ENCODE measurements at regions not wholly inside any gene's neighbourhood (a gene's known extent, or its start where the extent isn't known, plus 50 kb on each side); places are given as distances from the start of the nearest gene placed in this dataset.

DNA sequence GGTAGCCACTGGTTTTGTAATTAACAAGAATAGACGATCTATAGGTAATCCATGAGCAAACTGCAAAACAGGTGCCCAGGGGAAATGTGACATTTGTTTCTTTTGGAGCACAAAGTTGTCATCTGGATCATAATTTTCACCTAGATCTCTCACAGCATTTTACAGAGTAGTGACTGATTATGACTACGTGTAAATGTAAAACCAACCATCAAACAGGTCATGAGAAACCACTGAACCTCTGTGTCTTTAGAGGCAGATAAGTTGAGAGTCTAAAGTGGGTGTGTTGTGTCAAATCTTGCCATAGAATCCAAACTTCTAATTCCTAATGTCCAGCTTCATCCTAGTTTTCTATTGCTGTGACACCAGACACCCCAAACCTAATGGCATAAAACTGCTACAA is 648.1 kb downstream of the MID1IP1 start:
- TF ChIP-seq, protein P1, sequence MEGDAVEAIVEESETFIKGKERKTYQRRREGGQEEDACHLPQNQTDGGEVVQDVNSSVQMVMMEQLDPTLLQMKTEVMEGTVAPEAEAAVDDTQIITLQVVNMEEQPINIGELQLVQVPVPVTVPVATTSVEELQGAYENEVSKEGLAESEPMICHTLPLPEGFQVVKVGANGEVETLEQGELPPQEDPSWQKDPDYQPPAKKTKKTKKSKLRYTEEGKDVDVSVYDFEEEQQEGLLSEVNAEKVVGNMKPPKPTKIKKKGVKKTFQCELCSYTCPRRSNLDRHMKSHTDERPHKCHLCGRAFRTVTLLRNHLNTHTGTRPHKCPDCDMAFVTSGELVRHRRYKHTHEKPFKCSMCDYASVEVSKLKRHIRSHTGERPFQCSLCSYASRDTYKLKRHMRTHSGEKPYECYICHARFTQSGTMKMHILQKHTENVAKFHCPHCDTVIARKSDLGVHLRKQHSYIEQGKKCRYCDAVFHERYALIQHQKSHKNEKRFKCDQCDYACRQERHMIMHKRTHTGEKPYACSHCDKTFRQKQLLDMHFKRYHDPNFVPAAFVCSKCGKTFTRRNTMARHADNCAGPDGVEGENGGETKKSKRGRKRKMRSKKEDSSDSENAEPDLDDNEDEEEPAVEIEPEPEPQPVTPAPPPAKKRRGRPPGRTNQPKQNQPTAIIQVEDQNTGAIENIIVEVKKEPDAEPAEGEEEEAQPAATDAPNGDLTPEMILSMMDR (IDR thresholded peaks at IDR 0.05; ENCODE audit: insufficient read depth, low read length, missing control alignments) = no peak
- ChIA-PET CTCF (no interaction called here), POLR2A (no interaction called here)
- no peak for DNase-seq (ENCODE audit: low read depth, low spot score)
- no peak overlapping the region for H3K4me3 ChIP-seq (ENCODE audit: low read depth, low read length)

DNA sequence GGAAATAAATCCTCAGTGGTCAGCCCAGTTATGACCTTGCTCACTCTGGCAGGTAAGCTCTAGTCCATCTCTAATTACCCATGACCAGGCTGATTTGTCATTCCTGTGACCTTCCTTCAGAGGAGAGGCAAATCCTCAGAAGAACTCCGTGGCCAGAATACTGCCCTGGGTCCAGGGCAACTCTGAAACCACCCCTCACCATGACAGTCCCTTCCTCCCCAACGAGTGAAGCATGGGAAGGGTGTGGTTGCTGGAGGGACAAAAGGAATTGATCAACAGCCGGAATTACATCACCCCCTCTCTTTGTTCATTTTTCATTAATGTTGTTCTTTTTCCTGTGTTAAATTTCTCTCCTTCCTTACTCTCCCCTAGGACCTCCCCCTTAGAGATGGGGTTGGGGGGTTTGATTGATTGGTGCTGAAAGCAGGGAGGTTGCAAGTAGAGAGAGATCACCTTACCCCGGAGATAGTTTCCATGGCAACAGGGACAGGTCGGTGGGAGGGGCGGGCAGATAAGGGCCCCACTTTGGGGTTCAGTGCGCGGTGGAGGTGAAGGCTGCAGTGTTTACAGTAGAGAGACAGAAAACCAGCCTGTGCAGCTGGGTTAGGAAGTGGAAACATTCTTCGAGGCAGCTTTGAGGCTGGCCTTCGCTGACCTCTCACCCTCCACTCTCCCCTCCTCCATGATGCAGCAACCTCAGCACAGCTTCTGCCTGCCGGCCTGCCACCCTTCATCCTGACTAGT is 647.4 kb downstream of the BCOR start:
- POLR2A ChIA-PET = no interaction called here

DNA sequence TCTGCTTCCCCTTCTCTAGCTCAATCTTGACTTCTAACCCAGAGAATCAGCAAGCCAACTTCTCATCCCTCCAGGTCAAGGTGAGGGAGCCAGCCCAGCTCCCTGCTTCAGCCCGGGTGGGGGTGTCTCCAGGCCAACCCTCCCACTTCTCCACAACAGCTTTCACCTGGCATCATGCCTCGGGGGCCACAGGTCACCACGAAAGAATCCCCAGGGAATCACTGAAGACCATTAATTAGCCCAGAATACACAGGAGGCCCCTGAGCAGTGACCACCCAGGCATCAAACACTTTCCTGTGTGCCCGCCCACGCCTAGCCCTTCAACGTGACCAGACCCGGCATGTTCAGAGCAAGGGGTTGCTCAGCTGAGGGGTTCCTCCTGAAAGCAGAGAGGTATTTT is 646.7 kb downstream of the BCOR start:
- no peak for DNase-seq (ENCODE audit: low read depth, low spot score)
- CTCF ChIA-PET = no interaction called here
- no peak overlapping the region for H3K4me3 ChIP-seq (ENCODE audit: low read depth, low read length)
- TF ChIP-seq, protein P1 (IDR thresholded peaks at IDR 0.05; ENCODE audit: insufficient read depth, low read length, missing control alignments) = no peak
- POLR2A ChIA-PET = no interaction called here

More for the DNA sequence above, 647.4 kb downstream of the BCOR start:
- DNase-seq (ENCODE audit: low read depth, low spot score) = no peak
- H3K4me3 ChIP-seq (ENCODE audit: low read depth, low read length) = no peak overlapping the region
- TF ChIP-seq, protein P1 (IDR thresholded peaks at IDR 0.05; ENCODE audit: insufficient read depth, low read length, missing control alignments) = no peak
- CTCF ChIA-PET = no interaction called here

DNA sequence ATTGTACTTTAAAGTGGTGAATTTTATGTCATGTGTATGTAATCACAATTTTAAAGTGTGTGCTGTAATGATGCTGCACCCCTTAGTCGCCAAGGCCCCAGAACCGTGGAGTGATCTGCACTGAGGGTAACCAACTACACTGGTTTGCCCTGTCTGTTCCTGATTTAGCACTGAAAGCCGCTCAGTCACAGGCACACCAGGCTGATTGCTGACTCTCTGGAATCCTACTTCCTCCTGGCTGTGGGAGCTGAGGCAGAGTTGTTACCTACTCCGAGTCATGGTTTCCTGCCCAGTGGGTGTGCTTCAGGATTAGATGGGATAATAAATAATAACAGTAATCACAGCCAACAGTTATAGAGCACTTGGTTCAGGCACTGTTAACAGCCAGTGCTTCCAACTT is 645.4 kb downstream of the BCOR start:
- ChIA-PET POLR2A (no interaction called here), CTCF (no interaction called here)
- no peak overlapping the region for H3K4me3 ChIP-seq (ENCODE audit: low read depth, low read length)
- no peak for DNase-seq (ENCODE audit: low read depth, low spot score)
- TF ChIP-seq, protein P1 (IDR thresholded peaks at IDR 0.05; ENCODE audit: insufficient read depth, low read length, missing control alignments) = no peak

DNA sequence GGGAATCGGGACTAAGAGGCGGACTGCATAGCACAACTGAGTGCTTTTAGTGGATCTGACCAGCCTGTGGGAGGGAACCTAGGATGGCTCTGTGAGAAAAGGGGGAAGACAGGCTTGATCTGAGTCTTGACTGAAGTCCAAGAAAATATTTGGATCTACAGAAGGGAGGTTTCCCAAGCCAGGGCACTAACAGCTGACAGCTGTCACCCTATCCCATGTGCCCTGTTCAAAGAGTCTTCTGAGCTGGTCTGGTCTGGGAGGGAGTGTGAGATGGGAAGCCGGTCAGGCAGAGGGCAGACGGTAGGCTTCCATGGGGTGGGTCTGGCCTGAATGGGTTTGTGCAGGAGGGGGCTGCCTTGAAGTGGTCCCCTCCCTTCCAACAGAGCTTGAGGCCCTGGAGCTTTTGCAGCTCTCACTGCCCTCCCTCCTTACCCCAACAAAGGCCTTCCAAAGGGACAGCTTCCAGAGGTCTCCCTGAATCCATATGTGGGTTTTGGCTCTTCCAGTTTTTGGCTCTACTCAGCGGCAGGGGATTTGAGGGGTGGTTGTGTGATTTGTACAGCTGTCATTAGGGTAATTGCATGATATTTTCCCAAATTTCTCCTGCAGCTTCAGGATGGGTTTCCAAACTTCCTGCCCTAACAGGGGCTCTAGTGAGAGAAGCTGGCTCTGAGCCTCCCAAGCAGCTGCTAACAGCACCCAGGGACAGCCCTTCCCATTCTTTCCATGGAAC is 643.7 kb downstream of the BCOR start:
- ChIA-PET POLR2A (no interaction called here), CTCF (no interaction called here)
- DNase-seq (ENCODE audit: low read depth, low spot score) = no peak
- TF ChIP-seq, protein P1 (IDR thresholded peaks at IDR 0.05; ENCODE audit: insufficient read depth, low read length, missing control alignments) = no peak
- H3K4me3 ChIP-seq (ENCODE audit: low read depth, low read length) = no peak overlapping the region

DNA sequence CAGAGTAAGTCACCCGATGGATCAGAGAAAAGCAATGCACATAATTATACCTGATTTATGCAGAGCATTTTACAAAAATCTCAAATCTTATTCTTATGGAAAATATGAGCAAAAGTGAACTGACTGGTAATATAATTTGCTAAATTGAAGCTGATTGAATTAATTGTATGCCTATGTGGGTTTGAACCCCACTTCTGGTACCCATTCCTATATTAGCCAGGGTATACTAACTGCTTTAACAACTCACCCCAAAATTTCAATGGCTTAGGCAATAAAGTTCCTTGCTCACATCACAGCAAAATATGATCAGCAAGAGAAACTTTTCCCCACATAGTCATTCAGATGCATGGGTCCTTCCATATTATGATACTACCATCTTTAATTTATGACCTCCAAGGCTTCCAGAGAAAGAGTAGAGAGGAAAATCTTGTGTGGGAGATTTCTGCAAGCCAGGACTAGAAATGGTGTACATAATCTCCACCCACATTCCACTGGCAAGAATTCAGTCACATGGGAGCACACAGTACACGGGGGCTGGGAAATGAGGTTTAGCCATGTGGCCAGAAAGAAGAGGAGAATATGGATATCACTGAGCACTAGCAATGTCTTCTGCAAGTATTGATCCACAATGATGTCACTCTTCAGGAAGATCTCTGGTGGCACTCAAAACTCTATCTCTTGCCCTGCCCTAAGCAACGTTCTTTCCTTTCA is 640.7 kb downstream of the BCOR start:
- H3K4me3 ChIP-seq (ENCODE audit: low read depth, low read length) = no peak overlapping the region
- ChIA-PET POLR2A (no interaction called here), CTCF (no interaction called here)

More for the DNA sequence above, 640.7 kb downstream of the BCOR start:
- TF ChIP-seq, protein P1 (IDR thresholded peaks at IDR 0.05; ENCODE audit: insufficient read depth, low read length, missing control alignments) = no peak
- DNase-seq (ENCODE audit: low read depth, low spot score) = no peak
